Endothelial cell of umbilical vein (primary cell): ENCODE measurements at regions not wholly inside any gene's neighbourhood (a gene's known extent, or its start where the extent isn't known, plus 50 kb on each side); places are given as distances from the start of the nearest gene placed in this dataset.

Experiments used
- BruUV-seq: library from RNA; stranded (reverse); fragments of 400-500 nt; replicated peaks from 2 replicates; lab custom pipeline; 2021; lab: Mats Ljungman, UMichigan
- CTCF ChIA-PET: fragments of 300-600, 350-600 bp; sonication (Branson Sonifier 250); formaldehyde crosslinking; loops from one replicate; lab custom pipeline; 2021; ENCODE audit warnings: antibody characterized with exemption, inconsistent platforms; lab: Charles Lee
- POLR2A ChIA-PET: fragments of 300-600, 350-600 bp; sonication (Branson Sonifier 250); formaldehyde crosslinking; loops from one replicate; lab custom pipeline; 2021; ENCODE audit warnings: antibody characterized with exemption, inconsistent platforms; lab: Charles Lee
- DNase-seq: peaks from one replicate; pipeline ENCODE4 v3.0.0-alpha.2; 2011; ENCODE audit warnings: low read depth, low spot score
- FAIRE-seq: peaks from 2 replicates; lab custom pipeline; 2011; peaks lifted over from hg19 to GRCh38; lab: Jason Lieb, UNC
- H2AFZ ChIP-seq: 2 replicates; pipeline ENCODE4 v1.6.0; 2012; ENCODE audit warnings: low read depth, low read length, control low read depth, inconsistent platforms
- H3K27ac ChIP-seq: 2 replicates; pipeline ENCODE4 v1.5.1; 2011; ENCODE audit warnings: low read depth, mild to moderate bottlenecking, control low read depth, low read length, moderate library complexity; ENCODE audit not compliant: insufficient read depth
- H3K27me3 ChIP-seq, 2 experiments: 2 replicates each; pipeline versions ENCODE4 v1.6.0 to v1.6.1; 2011; ENCODE audit warnings: low read length in 2 of 2, mixed read lengths in 1 of 2; ENCODE audit not compliant: control insufficient read depth in 2 of 2, insufficient read depth in 2 of 2
- H3K36me3 ChIP-seq, 2 experiments: 2 replicates in 1 of 2; 3 replicates in 1 of 2; pipeline ENCODE4 v1.5.1; 2011; ENCODE audit warnings: low read length in 2 of 2, mild to moderate bottlenecking in 1 of 2, moderate library complexity in 1 of 2; ENCODE audit not compliant: control insufficient read depth in 2 of 2, insufficient read depth in 2 of 2; ENCODE audit errors: extremely low read depth in 1 of 2
- H3K4me1 ChIP-seq: 3 replicates; pipeline ENCODE4 v1.5.1; 2011; ENCODE audit warnings: mild to moderate bottlenecking, low read length; ENCODE audit not compliant: control insufficient read depth, insufficient read depth; ENCODE audit errors: extremely low read depth
- H3K4me2 ChIP-seq: 2 replicates; pipeline ENCODE4 v1.6.1; 2011; ENCODE audit warnings: low read length, control low read depth, mixed read lengths; ENCODE audit not compliant: insufficient read depth
- H3K4me3 ChIP-seq, 3 experiments: fragments of 200-600 bp in 1 of 3; sonication (generic), shearing (Covaris generic) in 1 of 3; replicated peaks in 1 of 3; 2 replicates each; pipeline ENCODE4 v1.5.1; 2011 to 2016; ENCODE audit warnings: control low read depth in 3 of 3, low read length in 3 of 3, mild to moderate bottlenecking in 2 of 3, inconsistent platforms in 1 of 3, low read depth in 1 of 3, moderate library complexity in 1 of 3; ENCODE audit not compliant: insufficient read depth in 1 of 3
- H3K79me2 ChIP-seq: 2 replicates; pipeline ENCODE4 v1.6.0; 2012; ENCODE audit warnings: low read length, inconsistent platforms; ENCODE audit not compliant: control insufficient read depth, insufficient read depth
- H3K9ac ChIP-seq: replicated peaks from 2 replicates; pipeline ENCODE3; 2011; ENCODE audit warnings: low read length, control low read depth; ENCODE audit not compliant: insufficient read depth; ENCODE audit errors: extremely low read depth
- H3K9me1 ChIP-seq: replicated peaks from 3 replicates; pipeline ENCODE4 v1.6.0; 2011; ENCODE audit warnings: mild to moderate bottlenecking, low read length; ENCODE audit not compliant: control insufficient read depth, insufficient read depth; ENCODE audit errors: extremely low read depth
- H3K9me3 ChIP-seq: replicated peaks from 2 replicates; pipeline ENCODE4 v1.5.1; 2012; ENCODE audit warnings: low read length, inconsistent platforms; ENCODE audit not compliant: control insufficient read depth, insufficient read depth
- H4K20me1 ChIP-seq: replicated peaks from 2 replicates; pipeline ENCODE3; 2011; ENCODE audit warnings: mild to moderate bottlenecking, low read length; ENCODE audit not compliant: control insufficient read depth, insufficient read depth; ENCODE audit errors: extremely low read depth
- CTCF ChIP-seq, 2 donors: IDR thresholded peaks; 1 replicate in 1 of 2; 2 replicates in 1 of 2; pipeline ENCODE4 v1.5.1; 2011; ENCODE audit warnings: low read length in 2 of 2, mild to moderate bottlenecking in 2 of 2, moderate library complexity in 2 of 2, control low read depth in 1 of 2, inconsistent platforms in 1 of 2, low read depth in 1 of 2; ENCODE audit not compliant: insufficient read depth in 1 of 2; ENCODE audit errors: extremely low read depth in 1 of 2
- EZH2 ChIP-seq: IDR thresholded peaks from 2 replicates; pipeline ENCODE4 v1.6.1; 2012; ENCODE audit warnings: borderline replicate concordance, low read depth, mild to moderate bottlenecking, moderate library complexity, low read length, inconsistent platforms; ENCODE audit not compliant: severe bottlenecking
- FOS ChIP-seq: IDR thresholded peaks from 2 replicates; pipeline ENCODE4 v1.6.1; 2011; ENCODE audit warnings: mild to moderate bottlenecking, low read length, moderate library complexity, borderline replicate concordance; ENCODE audit not compliant: insufficient read depth
- GATA2 ChIP-seq: IDR thresholded peaks from 2 replicates; pipeline ENCODE4 v1.7.0; 2011; ENCODE audit warnings: low read depth, mild to moderate bottlenecking, moderate library complexity, mixed read lengths, low read length; ENCODE audit not compliant: insufficient read length, insufficient read depth
- JUN ChIP-seq: IDR thresholded peaks from 2 replicates; pipeline ENCODE4 v1.6.1; 2011; ENCODE audit warnings: borderline replicate concordance, low read depth; ENCODE audit not compliant: insufficient read length, insufficient read depth
- MAX ChIP-seq: IDR thresholded peaks from 2 replicates; pipeline ENCODE4 v1.6.1; 2011; ENCODE audit not compliant: insufficient read depth, insufficient read length
- MYC ChIP-seq: IDR thresholded peaks from one replicate; pipeline ENCODE4 v1.6.1; 2011; ENCODE audit warnings: mild to moderate bottlenecking, low read depth, low read length
- POLR2A ChIP-seq: IDR thresholded peaks from 2 replicates; pipeline ENCODE4 v1.6.1; 2012; ENCODE audit warnings: low read depth, mild to moderate bottlenecking, control low read depth, low read length
- POLR2AphosphoS5 ChIP-seq: IDR thresholded peaks from 2 replicates; pipeline ENCODE4 v1.6.1; 2012; ENCODE audit warnings: low read depth, mild to moderate bottlenecking, control low read depth, low read length, moderate library complexity; ENCODE audit not compliant: insufficient read depth
- dilution Hi-C: fragments of 300-500 bp; cut with MboI; formaldehyde crosslinking; loops from one replicate; pipeline ENCODE4 v1.15.0; 2019; ENCODE audit warnings: low sequenced_read_pairs; ENCODE audit not compliant: extremely low pct_ligation_motif_present
- intact Hi-C: fragments of 100-400 bp; cut with micrococcal nuclease; formaldehyde crosslinking; loops from one replicate; pipeline ENCODE4 v1.10.0; 2022

GRCh38 chr17:54836723-54837462 is 63.8 kb upstream of the TOM1L1 start:
- Histone ChIP-seq H3K79me2 (no peaks in the 10 kb centered on the region), H3K9me1 (no peaks in the 10 kb centered on the region), H3K9me3 (peaks cover 3% of the 10 kb centered on the region), H4K20me1 (no peaks in the 10 kb centered on the region), H3K27ac (no peak overlapping the region), H3K36me3 (no peaks in the 10 kb centered on the region), H3K4me2 (no peak overlapping the region), H3K4me3 (no peak overlapping the region), H2AFZ (no peak overlapping the region), H3K9ac (no peak overlapping the region), H3K4me1 (no peaks in the 10 kb centered on the region), H3K27me3 (no peaks in the 10 kb centered on the region)
- TF ChIP-seq CTCF (IDR thresholded peaks at IDR 0.05; ENCODE audit: extremely low read depth in 1 of 2, insufficient read depth in 1 of 2, low read depth in 1 of 2, low read length in 2 of 2) (no peak), JUN (no peak), POLR2AphosphoS5 (no peak), POLR2A (no peak), MYC (no peak), MAX (no peak), EZH2 (no peak), GATA2 (no peak), FOS (no peak)
- ChIA-PET POLR2A (no interaction called here), CTCF (no interaction called here)
- no peak for FAIRE-seq
- dilution Hi-C loops (no loop called here), intact Hi-C loops (no loop called here)
- no TSS peak for BruUV-seq
- no peak for DNase-seq
